Epithelial cell of esophagus (primary cell): ENCODE measurements at regions not wholly inside any gene's neighbourhood (a gene's known extent, or its start where the extent isn't known, plus 50 kb on each side); places are given as distances from the start of the nearest gene placed in this dataset.
A peak's percentile ranks its signal among the peaks of the same experiment; 100 is the strongest.

ENCODE experiments used
- DNase-seq: peaks from one replicate; pipeline ENCODE4 v3.0.0; 2010; ENCODE audit warnings: low read depth
- H3K4me3 ChIP-seq: 2 replicates; pipeline ENCODE4 v1.5.1; 2011; ENCODE audit warnings: mild to moderate bottlenecking, low read length, control low read depth
- TF ChIP-seq, protein P1 (sequence below): IDR thresholded peaks from 2 replicates; pipeline ENCODE4 v1.5.1; 2011; ENCODE audit warnings: low read depth, mild to moderate bottlenecking, low read length, control low read depth, inconsistent platforms; ENCODE audit not compliant: insufficient read depth; ENCODE audit errors: missing control alignments

DNA sequence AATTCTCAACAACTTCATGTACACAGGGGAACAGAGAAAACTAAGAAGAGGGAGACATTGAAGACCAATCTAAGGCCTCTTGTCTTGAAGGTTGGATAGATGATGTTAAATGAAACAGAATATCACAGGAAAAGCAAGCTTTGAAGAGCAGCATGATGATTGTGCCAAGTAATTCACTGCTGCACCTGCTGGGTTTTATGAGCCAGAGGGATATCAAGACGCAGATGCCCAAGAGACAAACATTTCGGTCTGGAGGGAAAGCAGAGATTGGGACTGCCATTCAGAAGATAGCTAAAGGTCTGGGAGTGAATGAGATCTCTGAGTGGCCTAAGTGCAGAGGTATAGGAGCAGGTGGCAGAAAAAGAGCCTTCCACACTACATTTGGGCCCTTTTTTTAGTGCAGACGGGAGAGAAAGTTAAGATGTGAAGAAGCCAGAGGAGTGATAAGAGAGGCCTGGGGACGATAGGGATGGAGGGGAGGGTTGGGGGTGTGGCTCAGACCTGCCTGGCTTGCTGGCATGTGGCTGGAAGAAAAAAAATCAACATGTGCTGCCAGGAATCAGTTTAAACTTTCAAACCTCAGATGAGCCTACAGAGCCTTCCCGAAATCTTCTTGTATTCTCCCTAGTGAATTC is 200.6 kb downstream of the AEBP2 start:
- no peak overlapping the region for H3K4me3 ChIP-seq
- TF ChIP-seq, protein P1, sequence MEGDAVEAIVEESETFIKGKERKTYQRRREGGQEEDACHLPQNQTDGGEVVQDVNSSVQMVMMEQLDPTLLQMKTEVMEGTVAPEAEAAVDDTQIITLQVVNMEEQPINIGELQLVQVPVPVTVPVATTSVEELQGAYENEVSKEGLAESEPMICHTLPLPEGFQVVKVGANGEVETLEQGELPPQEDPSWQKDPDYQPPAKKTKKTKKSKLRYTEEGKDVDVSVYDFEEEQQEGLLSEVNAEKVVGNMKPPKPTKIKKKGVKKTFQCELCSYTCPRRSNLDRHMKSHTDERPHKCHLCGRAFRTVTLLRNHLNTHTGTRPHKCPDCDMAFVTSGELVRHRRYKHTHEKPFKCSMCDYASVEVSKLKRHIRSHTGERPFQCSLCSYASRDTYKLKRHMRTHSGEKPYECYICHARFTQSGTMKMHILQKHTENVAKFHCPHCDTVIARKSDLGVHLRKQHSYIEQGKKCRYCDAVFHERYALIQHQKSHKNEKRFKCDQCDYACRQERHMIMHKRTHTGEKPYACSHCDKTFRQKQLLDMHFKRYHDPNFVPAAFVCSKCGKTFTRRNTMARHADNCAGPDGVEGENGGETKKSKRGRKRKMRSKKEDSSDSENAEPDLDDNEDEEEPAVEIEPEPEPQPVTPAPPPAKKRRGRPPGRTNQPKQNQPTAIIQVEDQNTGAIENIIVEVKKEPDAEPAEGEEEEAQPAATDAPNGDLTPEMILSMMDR = no peak
- no peak for DNase-seq

DNA sequence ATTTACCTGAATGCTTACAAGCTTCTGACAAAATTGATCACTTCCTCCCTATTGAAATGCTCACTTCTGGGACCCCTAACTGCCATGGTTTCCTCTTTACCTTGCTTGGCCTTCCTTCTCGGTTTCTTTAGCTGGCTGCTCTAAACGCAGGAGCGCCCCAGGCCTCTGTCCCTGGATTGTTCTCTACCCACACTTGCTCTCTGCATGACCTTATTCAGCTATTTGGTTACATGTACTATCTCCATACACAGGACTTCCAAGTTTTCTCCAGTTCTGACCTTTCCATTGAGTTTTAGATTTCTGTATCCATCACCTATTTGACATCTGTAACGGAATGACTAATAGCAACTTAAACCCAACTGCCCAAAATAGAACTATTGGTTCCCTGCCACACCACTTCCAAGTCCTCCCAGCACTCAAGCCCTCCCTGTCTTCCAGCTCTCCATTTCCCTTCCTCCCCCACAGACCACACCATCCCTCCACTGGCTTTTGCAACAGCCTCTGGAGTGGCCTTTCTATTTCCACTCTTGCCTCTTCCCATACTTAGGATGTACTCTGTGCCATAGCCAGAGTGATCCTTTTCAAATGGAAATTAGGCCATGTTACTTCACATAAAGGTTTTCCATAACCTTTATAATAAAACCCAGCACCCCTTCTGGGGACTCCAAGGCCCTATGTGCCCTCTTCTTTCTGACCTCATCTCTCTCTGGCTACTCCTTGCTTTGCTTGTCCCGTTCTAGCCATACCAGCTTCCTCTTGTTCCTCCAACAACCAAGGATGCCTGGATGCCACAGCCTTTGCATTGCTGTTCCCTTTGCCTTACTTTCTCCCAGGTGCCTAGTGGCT is 202.2 kb downstream of the AEBP2 start:
- no peak overlapping the region for H3K4me3 ChIP-seq
- DNase-seq = no peak
- TF ChIP-seq, protein P1 = no peak

DNA sequence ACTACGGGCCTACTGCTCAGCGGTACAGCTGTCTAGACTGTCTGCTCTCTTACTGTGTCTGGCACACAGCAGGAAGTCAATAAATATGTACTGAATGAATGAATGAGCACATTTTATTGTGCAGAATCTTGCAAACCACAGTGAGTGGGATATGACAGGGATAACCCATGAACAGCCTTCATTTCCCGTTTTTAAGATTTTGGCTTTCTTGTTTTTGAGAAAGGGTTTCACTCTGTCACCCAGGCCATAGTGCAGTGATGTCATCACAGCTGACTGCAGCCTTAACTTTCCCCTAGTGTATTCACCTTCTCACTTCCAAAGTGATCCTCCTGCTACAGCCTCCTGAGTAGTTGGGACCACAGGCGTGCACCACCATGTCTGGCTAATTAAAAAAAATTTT is 203.1 kb downstream of the AEBP2 start:
- H3K4me3 ChIP-seq = no peak overlapping the region
- TF ChIP-seq, protein P1 = no peak

DNA sequence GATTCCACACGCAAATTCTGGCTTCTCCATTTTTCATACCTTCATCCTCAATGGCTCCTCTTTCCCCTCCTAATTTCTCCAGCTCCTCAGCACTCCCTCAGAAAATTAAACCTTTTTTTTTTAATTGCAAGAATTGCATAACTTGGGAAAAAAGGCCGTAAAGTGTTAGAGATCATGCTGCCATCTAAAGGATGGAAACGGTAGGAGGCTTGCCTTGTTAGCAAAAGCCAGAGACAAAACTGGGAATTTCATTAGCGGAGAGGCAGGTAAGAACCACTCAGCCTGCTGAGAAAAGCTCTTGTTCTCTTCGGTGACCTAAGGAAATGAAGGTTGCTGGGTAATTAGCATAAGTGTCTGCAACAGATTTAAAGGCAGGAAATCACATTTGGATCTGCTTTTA is 204.3 kb downstream of the AEBP2 start:
- H3K4me3 ChIP-seq = no peak overlapping the region
- TF ChIP-seq, protein P1 = peak; percentile 80
- peak; percentile 70 for DNase-seq

More for the DNA sequence above, 203.1 kb downstream of the AEBP2 start:
- no peak for DNase-seq

DNA sequence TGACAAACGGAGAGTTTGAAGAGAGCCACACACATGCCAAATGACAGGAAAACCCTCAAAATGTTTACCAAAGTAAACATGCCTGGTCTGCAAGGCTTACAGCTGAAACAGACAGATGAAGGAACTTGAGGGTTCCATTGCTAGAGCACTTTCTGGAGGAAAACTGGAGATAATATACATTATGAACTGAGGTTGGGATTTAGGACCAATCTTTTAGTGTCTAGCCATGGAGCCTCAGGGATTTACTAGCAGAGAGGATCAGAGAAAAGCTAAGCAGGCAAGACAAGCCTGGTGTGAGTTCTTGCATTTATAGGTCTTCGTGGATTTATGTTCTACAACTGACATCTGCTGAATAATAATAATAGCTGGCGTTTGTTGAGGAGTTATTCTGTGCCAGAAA is 205.3 kb downstream of the AEBP2 start:
- H3K4me3 ChIP-seq = no peak overlapping the region
- no peak for DNase-seq
- TF ChIP-seq, protein P1 = no peak

DNA sequence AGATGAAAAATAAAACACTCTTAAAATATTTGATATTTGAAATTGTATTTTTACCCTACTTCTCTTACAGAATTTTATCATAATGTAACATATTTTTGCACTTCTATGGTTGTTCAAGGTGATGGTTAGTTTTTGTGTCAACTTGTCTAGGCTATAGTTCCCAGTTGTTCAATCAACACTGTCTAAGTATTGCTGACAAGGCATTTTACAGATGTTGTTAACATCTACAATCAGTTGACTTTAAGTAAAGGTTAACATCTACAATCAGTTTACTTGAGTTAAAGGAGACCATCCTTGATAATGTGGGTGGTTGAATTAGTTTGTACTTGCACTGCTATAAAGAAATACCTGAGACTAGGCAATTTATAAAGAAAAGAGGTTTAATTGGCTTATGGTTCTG is 206.5 kb downstream of the AEBP2 start:
- TF ChIP-seq, protein P1 = no peak
- H3K4me3 ChIP-seq = no peak overlapping the region
- DNase-seq = no peak
